ENCODE measurements at regions not wholly inside any gene's neighbourhood (a gene's known extent, or its start where the extent isn't known, plus 50 kb on each side); places are given as distances from the start of the nearest gene placed in this dataset.
"Not testable (repeated sequence)": the region's sequence is repeated elsewhere in the genome, so short reads cannot be mapped to it uniquely, and the experiment has no call there.

DNA sequence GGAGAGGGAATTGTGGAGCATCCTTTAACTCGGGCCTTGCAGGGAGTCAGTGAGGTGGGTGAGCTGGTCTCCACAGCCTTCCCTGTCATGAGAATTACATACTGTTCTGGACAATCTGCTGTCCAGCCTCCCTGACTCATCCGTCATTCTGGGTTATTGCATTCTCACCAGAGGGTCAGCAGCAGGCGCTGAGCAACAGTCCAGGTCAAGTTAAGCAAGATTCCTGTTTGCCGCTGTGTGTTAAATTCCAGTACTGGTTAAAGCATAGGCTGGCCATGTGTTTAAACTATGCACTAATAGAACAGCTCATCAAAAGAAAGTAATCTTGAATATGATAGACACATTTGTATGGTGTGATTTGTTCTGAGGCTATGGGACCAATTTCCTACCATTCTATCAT, 167.1 kb upstream of the LRRC61 start:
- TF ChIP-seq, protein P1, sequence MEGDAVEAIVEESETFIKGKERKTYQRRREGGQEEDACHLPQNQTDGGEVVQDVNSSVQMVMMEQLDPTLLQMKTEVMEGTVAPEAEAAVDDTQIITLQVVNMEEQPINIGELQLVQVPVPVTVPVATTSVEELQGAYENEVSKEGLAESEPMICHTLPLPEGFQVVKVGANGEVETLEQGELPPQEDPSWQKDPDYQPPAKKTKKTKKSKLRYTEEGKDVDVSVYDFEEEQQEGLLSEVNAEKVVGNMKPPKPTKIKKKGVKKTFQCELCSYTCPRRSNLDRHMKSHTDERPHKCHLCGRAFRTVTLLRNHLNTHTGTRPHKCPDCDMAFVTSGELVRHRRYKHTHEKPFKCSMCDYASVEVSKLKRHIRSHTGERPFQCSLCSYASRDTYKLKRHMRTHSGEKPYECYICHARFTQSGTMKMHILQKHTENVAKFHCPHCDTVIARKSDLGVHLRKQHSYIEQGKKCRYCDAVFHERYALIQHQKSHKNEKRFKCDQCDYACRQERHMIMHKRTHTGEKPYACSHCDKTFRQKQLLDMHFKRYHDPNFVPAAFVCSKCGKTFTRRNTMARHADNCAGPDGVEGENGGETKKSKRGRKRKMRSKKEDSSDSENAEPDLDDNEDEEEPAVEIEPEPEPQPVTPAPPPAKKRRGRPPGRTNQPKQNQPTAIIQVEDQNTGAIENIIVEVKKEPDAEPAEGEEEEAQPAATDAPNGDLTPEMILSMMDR (IDR thresholded peaks at IDR 0.05; ENCODE audit: insufficient read depth, low read length), result not testable (repeated sequence)
- TF ChIP-seq, protein P2, sequence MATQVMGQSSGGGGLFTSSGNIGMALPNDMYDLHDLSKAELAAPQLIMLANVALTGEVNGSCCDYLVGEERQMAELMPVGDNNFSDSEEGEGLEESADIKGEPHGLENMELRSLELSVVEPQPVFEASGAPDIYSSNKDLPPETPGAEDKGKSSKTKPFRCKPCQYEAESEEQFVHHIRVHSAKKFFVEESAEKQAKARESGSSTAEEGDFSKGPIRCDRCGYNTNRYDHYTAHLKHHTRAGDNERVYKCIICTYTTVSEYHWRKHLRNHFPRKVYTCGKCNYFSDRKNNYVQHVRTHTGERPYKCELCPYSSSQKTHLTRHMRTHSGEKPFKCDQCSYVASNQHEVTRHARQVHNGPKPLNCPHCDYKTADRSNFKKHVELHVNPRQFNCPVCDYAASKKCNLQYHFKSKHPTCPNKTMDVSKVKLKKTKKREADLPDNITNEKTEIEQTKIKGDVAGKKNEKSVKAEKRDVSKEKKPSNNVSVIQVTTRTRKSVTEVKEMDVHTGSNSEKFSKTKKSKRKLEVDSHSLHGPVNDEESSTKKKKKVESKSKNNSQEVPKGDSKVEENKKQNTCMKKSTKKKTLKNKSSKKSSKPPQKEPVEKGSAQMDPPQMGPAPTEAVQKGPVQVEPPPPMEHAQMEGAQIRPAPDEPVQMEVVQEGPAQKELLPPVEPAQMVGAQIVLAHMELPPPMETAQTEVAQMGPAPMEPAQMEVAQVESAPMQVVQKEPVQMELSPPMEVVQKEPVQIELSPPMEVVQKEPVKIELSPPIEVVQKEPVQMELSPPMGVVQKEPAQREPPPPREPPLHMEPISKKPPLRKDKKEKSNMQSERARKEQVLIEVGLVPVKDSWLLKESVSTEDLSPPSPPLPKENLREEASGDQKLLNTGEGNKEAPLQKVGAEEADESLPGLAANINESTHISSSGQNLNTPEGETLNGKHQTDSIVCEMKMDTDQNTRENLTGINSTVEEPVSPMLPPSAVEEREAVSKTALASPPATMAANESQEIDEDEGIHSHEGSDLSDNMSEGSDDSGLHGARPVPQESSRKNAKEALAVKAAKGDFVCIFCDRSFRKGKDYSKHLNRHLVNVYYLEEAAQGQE (IDR thresholded peaks at IDR 0.05; ENCODE audit: insufficient replicate concordance, low read depth), result not testable (repeated sequence)

All from HL-60 (cell line).